Caki2 (cell line): ENCODE measurements at regions not wholly inside any gene's neighbourhood (a gene's known extent, or its start where the extent isn't known, plus 50 kb on each side); places are given as distances from the start of the nearest gene placed in this dataset.

Experiments
- DNase-seq: peaks from one replicate; pipeline ENCODE4 v3.0.0-alpha.2; 2015; ENCODE audit warnings: low read depth
- in situ Hi-C: cut with HindIII; loops from 2 replicates; pipeline ENCODE4 v1.10.0; 2016; ENCODE audit warnings: low sequenced_read_pairs, low pct_unique_long_range_greater_than_20kb, mixed read lengths

DNA sequence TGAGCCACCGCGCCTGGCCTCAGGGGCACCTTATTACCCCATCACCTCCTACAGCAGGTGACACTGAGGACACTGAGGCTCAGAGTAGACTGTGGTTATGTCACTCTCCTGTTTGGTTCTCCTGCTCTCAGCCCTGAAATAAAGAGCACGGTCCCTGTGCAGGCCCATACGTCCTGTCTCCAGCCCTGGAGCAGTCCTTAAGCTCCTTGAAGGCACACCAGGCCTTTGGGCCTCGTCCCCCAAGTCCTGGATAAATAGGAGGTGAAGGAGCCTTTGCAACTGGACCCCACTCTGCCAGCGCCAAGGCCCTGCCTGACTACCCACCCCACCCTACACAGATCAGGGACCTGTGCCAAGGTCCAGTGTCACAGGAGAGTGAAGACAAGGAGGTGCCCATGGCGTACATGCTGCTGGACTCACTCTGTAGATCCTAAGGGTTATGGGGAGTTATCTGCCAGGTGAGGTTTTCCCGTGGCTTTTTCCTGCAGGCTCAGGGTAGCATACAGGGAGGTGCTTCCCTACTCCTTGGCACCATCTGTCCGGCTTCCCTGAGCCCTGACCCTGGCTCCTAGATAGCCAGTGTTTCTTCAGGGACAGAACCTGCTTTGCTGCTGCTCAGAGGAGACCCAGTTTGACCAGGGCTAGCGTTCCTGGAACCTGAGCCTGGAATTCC lies 253.2 kb downstream of the SEC14L1 start:
- in situ Hi-C loops: no loop called here
- no peak for DNase-seq

- in situ Hi-C loops: no loop called here
- DNase-seq: no peak
Measured at GRCh38 chr17:77394540-77395295, 253.9 kb downstream of the SEC14L1 start.

- no peak for DNase-seq
- in situ Hi-C loops: no loop called here
Measured at GRCh38 chr17:77395501-77396048, 254.8 kb downstream of the SEC14L1 start.

- in situ Hi-C loops: no loop called here
- no peak for DNase-seq
Measured at GRCh38 chr17:77396610-77397009, 255.8 kb downstream of the SEC14L1 start.

- in situ Hi-C loops: no loop called here
- no peak for DNase-seq
Measured at GRCh38 chr17:77398274-77398673, 257.5 kb downstream of the SEC14L1 start.

- no peak for DNase-seq
- in situ Hi-C loops: no loop called here
Measured at GRCh38 chr17:77399319-77399957, 258.7 kb downstream of the SEC14L1 start.

- no peak for DNase-seq
- in situ Hi-C loops: no loop called here
Measured at GRCh38 chr17:77400445-77400870, 259.7 kb downstream of the SEC14L1 start.

GRCh38 chr17:77402159-77402731 lies 261.5 kb downstream of the SEC14L1 start:
- in situ Hi-C loops: no loop called here
- DNase-seq: no peak

DNA sequence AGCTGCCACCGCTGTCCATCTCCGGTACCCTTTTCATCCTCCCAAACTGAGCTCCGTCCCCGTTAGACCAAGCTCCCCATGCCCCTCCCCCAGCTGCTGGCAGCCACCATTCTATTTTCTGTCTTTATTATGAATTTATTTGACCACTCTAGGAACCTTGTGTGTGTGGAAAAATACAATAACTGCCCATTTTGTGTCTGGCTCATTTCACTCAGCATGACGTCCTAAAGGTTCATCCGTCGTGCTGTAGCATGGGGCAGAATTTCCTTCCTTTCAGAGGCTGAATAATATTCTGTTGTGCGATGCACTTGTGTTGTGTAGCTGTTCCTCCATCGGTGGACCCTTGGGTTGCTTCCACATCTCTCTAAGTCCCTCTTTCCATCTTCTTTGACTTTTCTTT lies 263.1 kb downstream of the SEC14L1 start:
- no peak for DNase-seq
- in situ Hi-C loops: no loop called here

- in situ Hi-C loops: no loop called here
- no peak for DNase-seq
Measured at GRCh38 chr17:77404812-77405581, 264.2 kb downstream of the SEC14L1 start.

DNA sequence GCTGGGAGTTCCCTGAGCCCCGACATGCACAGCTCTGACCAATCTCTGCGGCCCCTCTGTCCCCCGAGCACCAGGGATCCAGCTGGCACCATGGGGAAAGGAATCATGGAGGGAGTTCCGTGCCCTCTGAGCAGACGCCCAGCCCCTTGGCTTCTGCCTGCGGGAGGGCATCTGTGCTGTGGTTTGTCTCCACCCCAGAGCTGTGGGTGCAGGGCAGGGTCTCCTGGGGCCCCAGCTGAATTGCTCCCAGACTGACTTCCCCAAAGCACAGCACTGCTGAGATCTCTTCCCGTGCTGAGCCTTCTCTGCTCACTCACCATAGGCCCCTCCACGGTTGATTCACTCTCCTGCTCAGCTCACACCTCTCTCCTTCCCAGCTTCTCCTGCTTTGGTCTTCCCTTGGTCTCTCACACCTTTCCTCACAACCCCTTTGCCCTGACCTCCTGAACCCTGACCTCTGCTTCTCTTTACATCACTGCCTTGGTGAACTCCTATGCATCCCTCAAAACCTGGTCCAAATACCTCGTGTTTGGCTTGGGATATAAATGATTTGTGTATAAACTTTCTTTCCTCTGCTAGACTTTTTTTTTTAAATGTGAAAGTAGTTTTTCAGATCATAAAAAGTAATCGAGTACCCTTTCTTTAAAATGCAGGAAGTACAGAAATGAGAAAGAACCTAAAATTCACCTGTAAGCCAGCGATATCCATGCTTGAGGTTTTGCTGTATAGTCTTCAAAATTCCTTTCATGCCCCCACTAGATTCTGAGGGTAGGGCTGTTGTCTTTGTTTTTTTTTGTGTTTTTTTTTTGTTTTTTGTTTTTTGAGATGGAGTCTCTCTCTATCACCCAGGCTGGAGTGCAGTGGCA lies 265.3 kb downstream of the SEC14L1 start:
- no peak for DNase-seq
- in situ Hi-C loops: no loop called here

DNA sequence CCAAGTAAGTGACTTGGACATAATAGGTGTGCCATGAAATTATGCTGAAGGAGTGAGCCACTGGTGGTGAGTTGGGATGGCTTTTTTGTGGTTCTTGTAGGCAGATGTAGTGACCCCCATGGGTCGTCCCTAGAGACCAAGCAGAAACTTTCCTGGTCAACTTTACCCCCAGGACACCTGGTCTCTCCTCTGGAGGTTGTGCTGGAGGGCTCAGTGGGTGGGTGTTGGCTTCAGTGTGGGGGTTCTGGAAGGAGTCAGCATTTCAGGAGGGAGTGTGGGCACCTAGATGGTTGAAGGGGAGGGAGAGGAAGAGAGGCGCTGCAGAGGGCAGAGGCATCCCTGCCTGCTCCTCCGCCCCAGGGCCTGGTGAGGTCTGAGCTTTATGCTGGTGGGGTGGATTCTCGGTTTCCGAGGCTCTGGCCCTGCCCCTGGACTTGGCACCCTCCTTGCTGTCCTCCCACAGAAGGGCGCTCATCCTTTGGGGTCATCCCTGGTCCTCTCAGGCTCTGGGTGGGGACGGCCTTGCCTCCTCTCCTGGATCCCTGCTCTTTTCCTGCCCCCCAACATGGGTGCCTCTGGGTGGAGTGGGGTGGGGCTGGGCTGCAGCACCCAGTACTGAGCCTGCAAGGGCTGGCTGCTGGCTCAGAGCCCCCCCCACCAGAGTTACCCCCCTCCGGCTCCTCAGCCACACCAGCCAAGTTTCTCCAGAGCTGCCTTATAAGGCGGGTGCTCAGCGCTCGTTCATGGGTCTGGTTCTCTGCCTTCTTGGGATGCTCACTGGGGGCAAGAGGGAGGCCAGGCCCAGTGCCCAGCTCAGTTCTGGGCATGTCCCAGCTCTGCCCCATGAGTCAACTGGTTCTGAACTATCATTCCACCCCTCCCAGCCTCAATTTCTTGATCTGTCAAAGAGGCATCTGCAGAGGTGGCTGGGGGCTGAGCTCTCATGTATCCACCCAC lies 266.8 kb downstream of the SEC14L1 start:
- in situ Hi-C loops: no loop called here

DNA sequence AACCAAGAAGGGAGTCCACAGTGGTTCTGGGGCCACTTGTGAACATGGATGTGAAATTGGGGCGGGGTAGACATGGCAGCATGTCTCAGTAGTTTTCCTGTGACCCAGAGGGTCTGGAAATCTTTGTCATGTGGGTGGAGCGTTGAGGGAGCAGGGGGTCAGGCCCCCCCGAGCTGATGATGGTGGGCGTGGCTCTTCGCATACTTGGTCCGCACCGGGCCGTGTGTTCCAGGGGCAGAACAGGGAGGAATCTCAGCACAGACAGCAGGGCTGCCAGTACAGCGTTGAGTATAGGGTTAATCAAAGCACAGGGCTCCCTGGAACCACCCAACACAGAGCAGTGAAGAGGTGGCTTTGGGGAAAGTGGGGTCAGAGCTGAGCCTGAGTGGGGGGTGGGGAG lies 267.5 kb downstream of the SEC14L1 start:
- in situ Hi-C loops: no loop called here
- DNase-seq: no peak

More for the DNA sequence above, 266.8 kb downstream of the SEC14L1 start:
- no peak for DNase-seq

DNA sequence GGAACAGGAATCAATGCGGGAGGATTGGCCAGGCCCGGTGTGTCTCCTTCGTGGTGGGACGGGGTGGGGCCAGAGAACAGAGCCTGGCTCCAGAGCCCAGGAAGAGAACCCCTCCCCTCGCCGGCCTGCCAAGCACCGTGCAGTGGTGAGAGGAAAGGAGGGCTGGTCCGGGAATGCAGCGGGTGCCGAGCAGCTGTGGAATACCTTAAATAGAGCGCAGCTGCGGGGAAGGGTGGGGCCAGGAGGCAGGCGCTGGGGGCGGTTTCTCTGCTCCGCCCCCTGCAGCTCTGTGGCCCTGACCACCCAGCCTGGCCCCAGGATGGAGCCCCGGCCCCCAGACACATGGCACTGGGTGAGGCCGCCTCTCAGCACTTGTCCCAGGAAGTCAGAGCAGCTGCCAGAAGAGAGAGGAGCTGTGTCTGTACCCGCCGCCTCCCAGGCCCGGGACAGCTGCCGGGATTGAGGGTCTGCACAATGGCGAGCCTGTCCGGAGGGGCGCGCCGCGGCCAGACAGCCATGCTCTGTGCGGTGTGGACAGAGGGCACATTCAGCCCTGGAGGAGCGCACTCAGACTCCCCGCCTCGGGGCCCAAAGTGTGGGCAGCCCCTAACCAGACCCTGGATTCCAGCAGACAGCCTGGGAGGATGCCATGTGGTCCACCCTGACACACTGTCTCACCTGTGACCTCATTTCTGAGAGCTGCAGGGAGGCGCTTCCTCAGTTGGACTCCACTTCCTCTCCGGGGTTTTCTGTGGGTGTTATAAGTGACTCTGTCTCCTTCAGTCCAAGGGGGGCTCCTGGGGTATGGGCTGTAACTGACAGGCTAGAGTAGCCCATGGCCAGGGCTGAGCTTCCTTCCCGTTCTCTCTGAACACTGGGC lies 268.8 kb downstream of the SEC14L1 start:
- DNase-seq: no peak
- in situ Hi-C loops: no loop called here

- no peak for DNase-seq
- in situ Hi-C loops: no loop called here
Measured at GRCh38 chr17:77410470-77410869, 269.7 kb downstream of the SEC14L1 start.
